Neural progenitor cell (in vitro differentiated cells): ENCODE measurements at regions not wholly inside any gene's neighbourhood (a gene's known extent, or its start where the extent isn't known, plus 50 kb on each side); places are given as distances from the start of the nearest gene placed in this dataset.

Source experiments
- DNase-seq: peaks from one replicate; pipeline ENCODE4 v3.0.0-alpha.2; 2016; ENCODE audit warnings: low spot score
- H2AFZ ChIP-seq: fragments of 200-600 bp; sonication (generic); replicated peaks from 2 replicates; pipeline ENCODE4 v1.6.1; 2016; ENCODE audit warnings: antibody characterized with exemption
- H3F3A ChIP-seq: fragments of 200-600 bp; sonication (generic); 2 replicates; pipeline ENCODE4 v1.6.1; 2016; ENCODE audit warnings: antibody characterized with exemption, low read depth
- H3K27ac ChIP-seq: fragments of 200-600 bp; sonication (generic); 2 replicates; pipeline ENCODE4 v1.5.1; 2016; ENCODE audit warnings: mild to moderate bottlenecking
- H3K27me3 ChIP-seq: fragments of 200-600 bp; sonication (generic); 2 replicates; pipeline ENCODE4 v1.6.1; 2016; ENCODE audit warnings: mild to moderate bottlenecking, moderate library complexity
- H3K36me3 ChIP-seq: fragments of 200-600 bp; sonication (generic); 2 replicates; pipeline ENCODE4 v1.5.1; 2016
- H3K4me1 ChIP-seq: fragments of 200-600 bp; sonication (generic); 2 replicates; pipeline ENCODE4 v1.6.1; 2016; ENCODE audit warnings: mixed run types
- H3K4me2 ChIP-seq: fragments of 200-600 bp; sonication (generic); 2 replicates; pipeline ENCODE4 v1.6.1; 2016
- H3K4me3 ChIP-seq: fragments of 200-600 bp; sonication (generic); 2 replicates; pipeline ENCODE4 v1.5.1; 2016
- H3K79me2 ChIP-seq: fragments of 200-600 bp; sonication (generic); 2 replicates; pipeline ENCODE4 v1.6.1; 2016; ENCODE audit warnings: low read depth
- H3K9ac ChIP-seq: fragments of 200-600 bp; sonication (generic); 2 replicates; pipeline ENCODE4 v1.6.1; 2016
- H3K9me3 ChIP-seq: fragments of 200-600 bp; sonication (generic); 2 replicates; pipeline ENCODE4 v1.5.1; 2016; ENCODE audit warnings: low read depth
- H4K20me1 ChIP-seq: fragments of 200-600 bp; sonication (generic); 2 replicates; pipeline ENCODE4 v1.6.1; 2016; ENCODE audit warnings: low read depth
- H3K27ac Mint-ChIP-seq: 3 replicates; pipeline ENCODE4 v1.8.0; 2021; ENCODE audit warnings: mixed read lengths
- H3K27me3 Mint-ChIP-seq: 2 replicates; pipeline ENCODE4 v1.8.0; 2022; ENCODE audit warnings: low read depth, mild to moderate bottlenecking, inconsistent platforms, moderate library complexity, mixed read lengths; ENCODE audit not compliant: insufficient read depth
- H3K36me3 Mint-ChIP-seq: 3 replicates; pipeline ENCODE4 v1.8.0; 2021; ENCODE audit warnings: mixed read lengths
- H3K4me1 Mint-ChIP-seq: 3 replicates; pipeline ENCODE4 v1.8.0; 2021; ENCODE audit warnings: mixed read lengths
- H3K4me3 Mint-ChIP-seq: 3 replicates; pipeline ENCODE4 v1.8.0; 2021; ENCODE audit warnings: mild to moderate bottlenecking, moderate library complexity, mixed read lengths
- H3K9me3 Mint-ChIP-seq: 3 replicates; pipeline ENCODE4 v1.8.0; 2020; ENCODE audit warnings: mixed read lengths
- CTCF ChIP-seq: fragments of 200-600 bp; sonication (generic); IDR thresholded peaks from 2 replicates; pipeline ENCODE4 v1.5.1; 2017; ENCODE audit warnings: antibody characterized with exemption, mild to moderate bottlenecking
- EZH2 ChIP-seq: fragments of 200-600 bp; sonication (generic); IDR thresholded peaks from 2 replicates; pipeline ENCODE4 v1.6.1; 2017; ENCODE audit warnings: antibody characterized with exemption, mild to moderate bottlenecking, moderate library complexity
- EZH2phosphoT487 ChIP-seq: fragments of 200-600 bp; sonication (generic); IDR thresholded peaks from 2 replicates; pipeline ENCODE4 v1.6.1; 2017; ENCODE audit warnings: antibody characterized with exemption

- peaks cover 5% of the 10 kb centered on the region for H3K27me3 Mint-ChIP-seq
- H3K9me3 Mint-ChIP-seq: peaks cover 12% of the 10 kb centered on the region
- H3K4me3 Mint-ChIP-seq: no peak overlapping the region
- no peaks in the 10 kb centered on the region for H3K36me3 ChIP-seq
- H2AFZ ChIP-seq: no peak overlapping the region
- no peak overlapping the region for H3K4me3 ChIP-seq
- no peaks in the 10 kb centered on the region for H3K9me3 ChIP-seq
- H3K36me3 Mint-ChIP-seq: no peaks in the 10 kb centered on the region
- peaks cover 17% of the 10 kb centered on the region for H3K4me1 Mint-ChIP-seq
- H3K27me3 ChIP-seq: no peaks in the 10 kb centered on the region
- no peaks in the 10 kb centered on the region for H3K4me1 ChIP-seq
- no peak overlapping the region for H3K4me2 ChIP-seq
- no peak overlapping the region for H3K9ac ChIP-seq
- H3K79me2 ChIP-seq: no peaks in the 10 kb centered on the region
- TF ChIP-seq EZH2 (no peak), EZH2phosphoT487 (no peak), CTCF (no peak)
- DNase-seq: no peak
- no peaks in the 10 kb centered on the region for H3F3A ChIP-seq
- H3K27ac Mint-ChIP-seq: no peak overlapping the region
- H4K20me1 ChIP-seq: no peaks in the 10 kb centered on the region
- H3K27ac ChIP-seq: no peak overlapping the region
Measured at GRCh38 chr16:54462771-54463170, 176.2 kb upstream of the IRX3 start.

- peaks cover 5% of the 10 kb centered on the region for H3K27me3 Mint-ChIP-seq
- peaks cover 12% of the 10 kb centered on the region for H3K9me3 Mint-ChIP-seq
- H3F3A ChIP-seq: no peaks in the 10 kb centered on the region
- H3K36me3 Mint-ChIP-seq: no peaks in the 10 kb centered on the region
- no peak overlapping the region for H3K4me2 ChIP-seq
- no peak overlapping the region for H3K4me3 ChIP-seq
- TF ChIP-seq CTCF (no peak), EZH2phosphoT487 (no peak), EZH2 (no peak)
- H3K36me3 ChIP-seq: no peaks in the 10 kb centered on the region
- no peaks in the 10 kb centered on the region for H3K27me3 ChIP-seq
- H3K4me1 Mint-ChIP-seq: peaks cover 17% of the 10 kb centered on the region
- H3K79me2 ChIP-seq: no peaks in the 10 kb centered on the region
- no peak overlapping the region for H2AFZ ChIP-seq
- H3K27ac ChIP-seq: no peak overlapping the region
- no peak for DNase-seq
- H3K4me3 Mint-ChIP-seq: no peak overlapping the region
- no peaks in the 10 kb centered on the region for H4K20me1 ChIP-seq
- H3K9ac ChIP-seq: no peak overlapping the region
- H3K27ac Mint-ChIP-seq: no peak overlapping the region
- no peaks in the 10 kb centered on the region for H3K9me3 ChIP-seq
- H3K4me1 ChIP-seq: no peaks in the 10 kb centered on the region
Measured at GRCh38 chr16:54462151-54462651, 175.6 kb upstream of the IRX3 start.

- no peak for DNase-seq
- Histone ChIP-seq H3K79me2 (no peaks in the 10 kb centered on the region), H3K4me2 (no peak overlapping the region), H3K27me3 (no peaks in the 10 kb centered on the region), H3K4me3 (no peak overlapping the region), H3K9me3 (no peaks in the 10 kb centered on the region), H3K36me3 (no peaks in the 10 kb centered on the region), H2AFZ (no peak overlapping the region), H3K27ac (no peak overlapping the region), H3K9ac (no peak overlapping the region), H3F3A (no peaks in the 10 kb centered on the region), H4K20me1 (no peaks in the 10 kb centered on the region), H3K4me1 (no peaks in the 10 kb centered on the region)
- Mint-ChIP-seq H3K27me3 (peaks cover 6% of the 10 kb centered on the region), H3K36me3 (no peaks in the 10 kb centered on the region), H3K9me3 (peaks cover 12% of the 10 kb centered on the region), H3K4me1 (peaks cover 27% of the 10 kb centered on the region), H3K4me3 (no peak overlapping the region), H3K27ac (no peak overlapping the region)
- TF ChIP-seq CTCF: no peak
Measured at GRCh38 chr16:54460263-54460860, 173.8 kb upstream of the IRX3 start.
